WTC11 (cell line): ENCODE measurements at regions not wholly inside any gene's neighbourhood (a gene's known extent, or its start where the extent isn't known, plus 50 kb on each side); places are given as distances from the start of the nearest gene placed in this dataset.

Experiments used
- ATF3 ChIP-seq: sonication (generic); formaldehyde crosslinking; conservative IDR thresholded peaks from 2 replicates; pipeline ENCODE4 v1.8.1; 2022; ENCODE audit warnings: mild to moderate bottlenecking, missing genetic modification reagents
- CREB1 ChIP-seq: sonication (generic); formaldehyde crosslinking; IDR thresholded peaks from 2 replicates; pipeline ENCODE4 v1.8.0; 2023; ENCODE audit warnings: mild to moderate bottlenecking, missing genetic modification reagents
- CTCF ChIP-seq: fragments of 200-600 bp; IDR thresholded peaks from 2 replicates; pipeline ENCODE4 v1.8.0; 2022; ENCODE audit warnings: antibody characterized with exemption
- KAT7 ChIP-seq: sonication (generic); formaldehyde crosslinking; IDR thresholded peaks from 2 replicates; pipeline ENCODE4 v1.8.1; 2023; ENCODE audit warnings: missing genetic modification reagents, mild to moderate bottlenecking, borderline replicate concordance
- USF1 ChIP-seq: sonication (generic); formaldehyde crosslinking; IDR thresholded peaks from 2 replicates; pipeline ENCODE4 v1.8.0; 2022; ENCODE audit warnings: mild to moderate bottlenecking, missing genetic modification reagents

GRCh38 chr9:86891886-86892437 is 55.3 kb downstream of the GAS1 start:
- no peak for TF ChIP-seq CTCF
- no peak for TF ChIP-seq KAT7 (CRISPR knock-in tag)
- no peak for TF ChIP-seq CREB1 (CRISPR knock-in tag)
- no peak for TF ChIP-seq USF1 (CRISPR knock-in tag)
- TF ChIP-seq ATF3, result no peak
